GM12873 (cell line): ENCODE measurements at regions not wholly inside any gene's neighbourhood (a gene's known extent, or its start where the extent isn't known, plus 50 kb on each side); places are given as distances from the start of the nearest gene placed in this dataset.

Experiments used
- CTCF ChIP-seq: IDR thresholded peaks from 2 replicates; pipeline ENCODE4 v1.5.1; 2012; ENCODE audit warnings: low read depth, mild to moderate bottlenecking, moderate library complexity, low read length, control low read depth; ENCODE audit not compliant: insufficient read depth; ENCODE audit errors: missing control alignments

GRCh38 chr10:36573246-36573645, 552.2 kb upstream of the ANKRD30A start:
- TF ChIP-seq CTCF: no peak

GRCh38 chr10:36564433-36564832, 561.0 kb upstream of the ANKRD30A start:
- no peak for TF ChIP-seq CTCF

GRCh38 chr10:36559412-36560400, 565.7 kb upstream of the ANKRD30A start:
- no peak for TF ChIP-seq CTCF

GRCh38 chr10:36556468-36556867, 568.9 kb upstream of the ANKRD30A start:
- no peak for TF ChIP-seq CTCF

- no peak for TF ChIP-seq CTCF
Measured at GRCh38 chr10:36555036-36555435, 570.4 kb upstream of the ANKRD30A start.

- TF ChIP-seq CTCF: no peak
Measured at GRCh38 chr10:36547965-36548364, 577.4 kb upstream of the ANKRD30A start.

GRCh38 chr10:36542493-36542892, 582.9 kb upstream of the ANKRD30A start:
- TF ChIP-seq CTCF: no peak
